GM19239 (cell line): ENCODE measurements at regions not wholly inside any gene's neighbourhood (a gene's known extent, or its start where the extent isn't known, plus 50 kb on each side); places are given as distances from the start of the nearest gene placed in this dataset.

Experiments
- DNase-seq: peaks from one replicate; pipeline ENCODE4 v3.0.0; 2011; ENCODE audit warnings: low spot score; ENCODE audit not compliant: insufficient read length
- FAIRE-seq: peaks from 2 replicates; lab custom pipeline; 2011; peaks lifted over from hg19 to GRCh38; lab: Jason Lieb, UNC

DNA sequence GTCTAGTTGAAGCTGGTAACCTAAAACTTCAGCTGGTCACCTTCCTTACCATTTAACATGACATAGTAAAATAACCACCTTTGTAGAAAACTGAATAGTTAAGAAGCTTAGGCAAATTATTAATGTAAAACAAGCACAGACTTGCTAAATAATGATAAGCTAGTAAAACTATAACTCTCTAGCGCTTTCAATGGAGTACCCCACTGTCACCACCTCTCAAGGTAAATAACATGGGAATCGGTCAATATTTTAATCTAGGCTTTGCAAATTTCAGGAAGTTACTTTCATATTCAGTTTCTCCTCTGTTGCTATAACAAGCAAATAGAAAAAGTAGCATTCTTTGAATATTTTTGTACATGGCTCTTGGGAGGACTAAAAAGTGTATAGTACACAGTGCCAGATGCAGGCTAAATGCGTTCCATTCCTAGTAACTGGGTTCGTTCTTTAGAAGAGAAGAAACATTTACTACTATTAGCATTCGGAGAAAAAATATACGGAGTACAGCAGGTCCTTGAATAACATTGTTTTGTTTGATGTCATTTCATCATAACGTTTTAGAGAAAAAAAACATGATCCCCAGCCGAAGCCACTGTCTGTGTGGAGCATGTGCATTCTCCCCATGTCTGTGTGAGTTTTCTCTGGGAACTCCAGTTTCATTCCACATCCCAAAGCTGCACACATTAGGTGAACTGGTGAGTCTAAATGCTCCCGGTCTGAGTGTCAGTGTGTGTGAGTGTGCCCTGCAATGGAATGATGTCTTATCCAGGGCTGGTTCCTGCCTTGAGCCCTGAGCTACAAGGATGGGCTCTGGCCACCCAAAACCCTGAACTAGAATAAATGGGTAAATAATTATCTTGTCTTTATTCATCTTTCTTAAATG is 52.5 kb downstream of the EPRS1 start:
- DNase-seq (no peak), FAIRE-seq (no peak)

DNA sequence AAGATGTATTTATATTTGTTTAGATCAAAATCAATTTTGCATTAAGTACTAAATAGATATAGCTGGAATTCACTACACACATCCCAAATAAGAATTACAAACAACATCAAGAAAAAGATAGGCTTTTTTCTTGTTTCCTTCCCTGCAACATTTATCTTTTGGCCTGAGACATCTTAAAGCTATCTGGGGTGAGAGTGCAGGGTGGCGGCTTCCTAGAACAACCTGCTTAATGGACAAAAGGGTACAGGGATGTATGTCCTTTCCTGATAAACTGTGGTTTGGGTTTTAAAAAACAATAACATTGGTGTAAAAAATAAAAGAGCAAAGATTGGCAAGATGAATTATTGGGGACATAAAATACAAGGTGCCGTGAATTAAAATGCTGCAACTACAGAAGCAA is 54.4 kb downstream of the EPRS1 start:
- FAIRE-seq (no peak), DNase-seq (no peak)

DNA sequence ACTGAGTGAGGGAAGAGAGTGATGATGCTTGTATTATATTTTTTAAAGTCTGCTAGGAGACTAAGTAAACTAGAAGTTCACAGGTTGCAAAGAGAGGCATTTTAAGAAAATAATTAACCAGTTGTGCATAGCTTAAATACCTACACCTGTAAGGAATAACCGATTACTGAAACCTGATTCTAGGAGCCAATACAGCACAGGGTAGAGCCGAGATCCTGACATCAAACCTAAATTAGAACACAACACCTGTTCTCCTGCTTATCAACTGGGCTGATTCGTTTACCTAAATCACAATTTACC is 54.8 kb downstream of the EPRS1 start:
- peak; percentile 4 for FAIRE-seq
- DNase-seq: no peak

DNA sequence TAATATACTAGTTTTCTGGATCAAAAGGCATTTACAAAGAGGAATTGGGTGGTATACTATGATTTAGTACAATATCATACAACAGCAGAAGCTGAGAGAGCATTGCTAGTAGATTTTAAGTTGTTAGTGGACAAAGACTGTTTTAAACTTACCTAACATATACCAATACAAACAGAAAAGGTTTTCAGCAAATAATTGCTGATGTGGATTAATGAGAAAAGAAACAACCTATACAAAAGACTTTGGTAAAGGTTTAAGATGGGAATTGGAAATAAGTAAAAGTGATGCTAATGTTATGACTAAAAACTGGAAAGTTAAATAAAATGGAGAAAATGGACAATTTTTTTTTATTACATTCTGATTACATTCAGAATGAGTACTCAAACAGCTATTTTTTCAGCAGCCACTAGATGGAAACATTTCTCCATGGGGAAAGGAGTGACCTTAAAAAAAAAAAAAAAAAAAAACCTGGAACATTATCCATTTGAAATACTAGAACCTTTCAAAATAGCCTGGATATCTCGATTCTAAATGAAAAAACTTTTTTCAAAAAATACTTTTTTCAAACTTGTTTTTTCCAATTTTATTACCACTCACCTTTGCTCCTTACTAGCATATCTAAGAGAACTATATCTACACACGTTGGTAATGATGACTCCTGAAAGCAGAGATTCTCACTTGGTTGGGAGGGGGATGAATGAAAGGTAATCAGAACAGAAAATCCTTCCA is 55.4 kb downstream of the EPRS1 start:
- peak; percentile 61 for FAIRE-seq
- no peak for DNase-seq

DNA sequence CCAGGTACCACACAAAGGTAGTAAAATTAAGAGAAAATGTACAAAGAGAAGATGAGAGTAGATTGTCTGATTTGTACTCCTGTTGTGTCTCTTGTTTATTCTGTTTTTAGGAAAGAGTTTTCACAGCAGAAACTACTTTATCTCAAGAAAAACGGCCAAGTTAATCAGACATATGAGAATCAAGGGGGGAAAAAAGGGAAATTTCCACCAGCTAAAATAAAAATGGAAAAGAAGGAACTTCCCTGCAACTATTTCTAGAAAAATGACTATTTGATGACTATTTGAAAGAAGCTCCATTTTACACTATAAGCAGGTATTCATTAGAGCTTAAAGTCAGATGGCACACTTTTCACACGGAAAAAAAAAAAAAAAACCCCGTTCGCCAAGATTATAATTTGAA is 56.5 kb downstream of the EPRS1 start:
- no peak for DNase-seq
- no peak for FAIRE-seq

DNA sequence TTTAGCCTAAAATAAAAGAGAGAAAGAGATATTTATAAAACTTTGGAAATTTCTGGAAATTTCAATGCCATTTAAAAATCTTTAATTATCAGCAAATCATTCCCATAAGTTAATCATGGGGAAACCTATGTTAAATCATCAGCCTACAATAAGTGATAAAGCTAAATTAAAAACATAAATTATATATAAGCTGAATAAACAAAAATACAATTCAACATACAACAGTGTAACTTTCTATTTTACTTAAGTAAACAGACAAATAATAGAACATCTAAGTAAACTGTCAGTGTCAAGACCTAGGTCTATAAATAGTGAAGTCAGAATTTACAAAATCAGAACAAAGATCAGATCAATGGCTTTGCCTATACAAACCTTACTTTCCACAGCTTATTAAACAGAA is 57.5 kb downstream of the EPRS1 start:
- FAIRE-seq (no peak), DNase-seq (no peak)

DNA sequence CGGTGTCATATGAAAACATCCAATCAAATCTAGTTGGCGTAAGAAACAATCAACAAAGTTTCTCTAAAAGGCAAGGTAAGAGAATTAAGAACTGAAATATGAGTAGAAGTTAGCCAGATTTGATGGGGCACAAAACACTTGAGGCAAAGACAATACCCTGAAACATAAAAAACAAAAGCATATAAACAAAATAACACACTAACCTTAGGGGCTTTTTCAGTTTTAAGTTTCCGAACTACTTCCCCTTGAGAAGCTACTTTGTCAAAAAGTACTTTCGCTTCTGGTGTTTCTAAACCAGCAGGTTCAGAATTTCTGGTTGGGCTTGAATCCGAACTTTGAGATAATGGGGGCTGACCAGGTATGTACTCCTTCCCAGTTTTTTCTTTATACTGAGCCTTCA is 57.9 kb downstream of the EPRS1 start:
- DNase-seq (peak; percentile 8), FAIRE-seq (peak; percentile 87)

DNA sequence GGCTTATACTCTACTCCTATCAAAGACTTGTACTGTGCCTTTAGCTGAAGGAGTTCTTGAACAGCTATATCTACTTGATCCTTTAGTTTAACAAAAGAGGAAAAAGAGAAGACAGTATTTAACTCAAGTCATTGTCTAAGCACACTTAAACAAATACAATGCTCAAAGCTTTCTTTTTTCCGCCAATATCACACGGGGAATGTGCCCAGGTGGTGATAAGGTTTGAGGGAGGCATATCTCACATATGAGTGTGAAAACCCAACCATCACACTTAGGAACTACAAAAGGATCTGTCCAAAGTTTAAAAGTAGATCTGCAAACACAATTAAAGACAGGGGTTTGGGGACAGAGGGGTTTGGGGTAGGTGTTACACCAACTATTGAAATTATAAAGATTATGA is 59.0 kb upstream of the SLC30A10 start:
- FAIRE-seq (peak; percentile 64), DNase-seq (no peak)

DNA sequence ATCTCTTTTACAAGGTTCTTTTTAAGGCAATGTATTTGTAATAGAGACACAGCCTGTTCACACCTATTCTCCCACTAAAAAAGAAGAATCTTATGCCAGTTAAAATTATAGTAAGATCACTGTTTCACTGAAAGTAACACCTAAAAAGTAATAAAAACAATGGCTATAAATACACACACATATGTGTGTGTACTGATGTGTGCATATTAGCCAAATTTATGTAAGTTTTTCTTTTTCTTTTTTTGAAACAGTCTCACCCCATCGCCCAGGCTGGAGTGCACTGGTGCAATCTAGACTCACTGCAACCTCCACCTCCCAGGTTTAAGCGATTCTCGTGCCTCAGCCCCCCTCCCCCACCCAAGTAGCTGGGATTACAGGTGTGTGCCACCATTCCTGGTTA is 56.8 kb upstream of the SLC30A10 start:
- DNase-seq (no peak), FAIRE-seq (peak; percentile 80)
